ENCODE measurements at regions not wholly inside any gene's neighbourhood (a gene's known extent, or its start where the extent isn't known, plus 50 kb on each side); places are given as distances from the start of the nearest gene placed in this dataset.

DNA sequence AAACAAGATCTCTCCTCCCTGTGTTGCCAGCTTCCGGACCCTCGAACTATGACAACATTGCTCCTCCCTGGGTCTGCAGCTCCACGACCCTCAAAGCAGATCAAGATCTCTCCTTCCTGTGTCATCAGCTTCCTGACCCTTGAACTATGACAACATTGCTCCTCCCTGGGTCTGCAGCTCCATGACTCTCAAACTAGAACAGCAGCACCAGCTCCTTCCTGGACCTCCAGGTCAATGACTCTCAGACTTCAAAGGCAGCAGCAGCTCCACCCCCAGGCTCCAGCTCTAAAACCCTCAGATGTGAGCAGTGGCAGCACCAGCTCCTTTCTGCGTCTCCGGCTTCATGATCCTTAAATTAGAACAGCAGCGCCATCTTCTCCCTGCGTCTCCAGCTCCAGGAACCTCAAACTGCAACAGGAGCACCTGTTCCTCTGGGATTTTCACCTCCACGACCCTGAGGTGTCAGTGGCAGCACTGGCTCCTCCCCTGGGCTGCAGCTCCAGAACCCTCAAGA is 341.0 kb upstream of the SULF2 start (continued):
- TF ChIP-seq, protein P1, sequence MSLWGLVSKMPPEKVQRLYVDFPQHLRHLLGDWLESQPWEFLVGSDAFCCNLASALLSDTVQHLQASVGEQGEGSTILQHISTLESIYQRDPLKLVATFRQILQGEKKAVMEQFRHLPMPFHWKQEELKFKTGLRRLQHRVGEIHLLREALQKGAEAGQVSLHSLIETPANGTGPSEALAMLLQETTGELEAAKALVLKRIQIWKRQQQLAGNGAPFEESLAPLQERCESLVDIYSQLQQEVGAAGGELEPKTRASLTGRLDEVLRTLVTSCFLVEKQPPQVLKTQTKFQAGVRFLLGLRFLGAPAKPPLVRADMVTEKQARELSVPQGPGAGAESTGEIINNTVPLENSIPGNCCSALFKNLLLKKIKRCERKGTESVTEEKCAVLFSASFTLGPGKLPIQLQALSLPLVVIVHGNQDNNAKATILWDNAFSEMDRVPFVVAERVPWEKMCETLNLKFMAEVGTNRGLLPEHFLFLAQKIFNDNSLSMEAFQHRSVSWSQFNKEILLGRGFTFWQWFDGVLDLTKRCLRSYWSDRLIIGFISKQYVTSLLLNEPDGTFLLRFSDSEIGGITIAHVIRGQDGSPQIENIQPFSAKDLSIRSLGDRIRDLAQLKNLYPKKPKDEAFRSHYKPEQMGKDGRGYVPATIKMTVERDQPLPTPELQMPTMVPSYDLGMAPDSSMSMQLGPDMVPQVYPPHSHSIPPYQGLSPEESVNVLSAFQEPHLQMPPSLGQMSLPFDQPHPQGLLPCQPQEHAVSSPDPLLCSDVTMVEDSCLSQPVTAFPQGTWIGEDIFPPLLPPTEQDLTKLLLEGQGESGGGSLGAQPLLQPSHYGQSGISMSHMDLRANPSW (CRISPR knock-in tag; IDR thresholded peaks at IDR 0.05; ENCODE audit: borderline replicate concordance): no peak
- TF ChIP-seq, protein P2, sequence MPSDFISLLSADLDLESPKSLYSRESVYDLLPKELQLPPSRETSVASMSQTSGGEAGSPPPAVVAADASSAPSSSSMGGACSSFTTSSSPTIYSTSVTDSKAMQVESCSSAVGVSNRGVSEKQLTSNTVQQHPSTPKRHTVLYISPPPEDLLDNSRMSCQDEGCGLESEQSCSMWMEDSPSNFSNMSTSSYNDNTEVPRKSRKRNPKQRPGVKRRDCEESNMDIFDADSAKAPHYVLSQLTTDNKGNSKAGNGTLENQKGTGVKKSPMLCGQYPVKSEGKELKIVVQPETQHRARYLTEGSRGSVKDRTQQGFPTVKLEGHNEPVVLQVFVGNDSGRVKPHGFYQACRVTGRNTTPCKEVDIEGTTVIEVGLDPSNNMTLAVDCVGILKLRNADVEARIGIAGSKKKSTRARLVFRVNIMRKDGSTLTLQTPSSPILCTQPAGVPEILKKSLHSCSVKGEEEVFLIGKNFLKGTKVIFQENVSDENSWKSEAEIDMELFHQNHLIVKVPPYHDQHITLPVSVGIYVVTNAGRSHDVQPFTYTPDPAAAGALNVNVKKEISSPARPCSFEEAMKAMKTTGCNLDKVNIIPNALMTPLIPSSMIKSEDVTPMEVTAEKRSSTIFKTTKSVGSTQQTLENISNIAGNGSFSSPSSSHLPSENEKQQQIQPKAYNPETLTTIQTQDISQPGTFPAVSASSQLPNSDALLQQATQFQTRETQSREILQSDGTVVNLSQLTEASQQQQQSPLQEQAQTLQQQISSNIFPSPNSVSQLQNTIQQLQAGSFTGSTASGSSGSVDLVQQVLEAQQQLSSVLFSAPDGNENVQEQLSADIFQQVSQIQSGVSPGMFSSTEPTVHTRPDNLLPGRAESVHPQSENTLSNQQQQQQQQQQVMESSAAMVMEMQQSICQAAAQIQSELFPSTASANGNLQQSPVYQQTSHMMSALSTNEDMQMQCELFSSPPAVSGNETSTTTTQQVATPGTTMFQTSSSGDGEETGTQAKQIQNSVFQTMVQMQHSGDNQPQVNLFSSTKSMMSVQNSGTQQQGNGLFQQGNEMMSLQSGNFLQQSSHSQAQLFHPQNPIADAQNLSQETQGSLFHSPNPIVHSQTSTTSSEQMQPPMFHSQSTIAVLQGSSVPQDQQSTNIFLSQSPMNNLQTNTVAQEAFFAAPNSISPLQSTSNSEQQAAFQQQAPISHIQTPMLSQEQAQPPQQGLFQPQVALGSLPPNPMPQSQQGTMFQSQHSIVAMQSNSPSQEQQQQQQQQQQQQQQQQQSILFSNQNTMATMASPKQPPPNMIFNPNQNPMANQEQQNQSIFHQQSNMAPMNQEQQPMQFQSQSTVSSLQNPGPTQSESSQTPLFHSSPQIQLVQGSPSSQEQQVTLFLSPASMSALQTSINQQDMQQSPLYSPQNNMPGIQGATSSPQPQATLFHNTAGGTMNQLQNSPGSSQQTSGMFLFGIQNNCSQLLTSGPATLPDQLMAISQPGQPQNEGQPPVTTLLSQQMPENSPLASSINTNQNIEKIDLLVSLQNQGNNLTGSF (CRISPR knock-in tag; IDR thresholded peaks at IDR 0.05): no peak
- TF ChIP-seq ATAD3A (CRISPR knock-in tag; IDR thresholded peaks at IDR 0.05) (no peak), BCL6 (CRISPR knock-in tag; IDR thresholded peaks at IDR 0.05) (peak; percentile 36; the same call in 1 of the 2 replicates), ZNF737 (CRISPR knock-in tag; IDR thresholded peaks at IDR 0.05; ENCODE audit: borderline replicate concordance) (no peak), EZH2 (conservative IDR thresholded peaks at IDR 0.05; ENCODE audit: low read depth, low read length) (no peak), STAG1 (CRISPR knock-in tag; IDR thresholded peaks at IDR 0.05) (peak; percentile 53), ZNF44 (CRISPR knock-in tag; IDR thresholded peaks at IDR 0.05) (no peak), NFE2L2 (IDR thresholded peaks at IDR 0.05; ENCODE audit: low read length) (no peak), PITX1 (CRISPR knock-in tag; IDR thresholded peaks at IDR 0.05) (peak; percentile 73), ZNF530 (CRISPR knock-in tag; IDR thresholded peaks at IDR 0.05; ENCODE audit: low read depth) (no peak), CBX2 (IDR thresholded peaks at IDR 0.05; ENCODE audit: low read depth, low read length) (no peak), CBX2 (CRISPR knock-in tag; IDR thresholded peaks at IDR 0.05; ENCODE audit: low read depth) (no peak), ELF3 (CRISPR knock-in tag; IDR thresholded peaks at IDR 0.05) (peak; percentile 68), POLR2AphosphoS5 (IDR thresholded peaks at IDR 0.05; ENCODE audit: low read depth, low read length) (no peak), ZNF296 (CRISPR knock-in tag; conservative IDR thresholded peaks at IDR 0.05) (no peak), GLI4 (CRISPR knock-in tag; IDR thresholded peaks at IDR 0.05; ENCODE audit: borderline replicate concordance) (no peak), ZMAT3 (CRISPR knock-in tag; conservative IDR thresholded peaks at IDR 0.05) (no peak)
- TF ChIP-seq, protein P3, sequence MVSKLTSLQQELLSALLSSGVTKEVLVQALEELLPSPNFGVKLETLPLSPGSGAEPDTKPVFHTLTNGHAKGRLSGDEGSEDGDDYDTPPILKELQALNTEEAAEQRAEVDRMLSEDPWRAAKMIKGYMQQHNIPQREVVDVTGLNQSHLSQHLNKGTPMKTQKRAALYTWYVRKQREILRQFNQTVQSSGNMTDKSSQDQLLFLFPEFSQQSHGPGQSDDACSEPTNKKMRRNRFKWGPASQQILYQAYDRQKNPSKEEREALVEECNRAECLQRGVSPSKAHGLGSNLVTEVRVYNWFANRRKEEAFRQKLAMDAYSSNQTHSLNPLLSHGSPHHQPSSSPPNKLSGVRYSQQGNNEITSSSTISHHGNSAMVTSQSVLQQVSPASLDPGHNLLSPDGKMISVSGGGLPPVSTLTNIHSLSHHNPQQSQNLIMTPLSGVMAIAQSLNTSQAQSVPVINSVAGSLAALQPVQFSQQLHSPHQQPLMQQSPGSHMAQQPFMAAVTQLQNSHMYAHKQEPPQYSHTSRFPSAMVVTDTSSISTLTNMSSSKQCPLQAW (CRISPR knock-in tag; IDR thresholded peaks at IDR 0.05): peak; percentile 50; the same call in 1 of the 2 replicates
- TF ChIP-seq, protein P4, sequence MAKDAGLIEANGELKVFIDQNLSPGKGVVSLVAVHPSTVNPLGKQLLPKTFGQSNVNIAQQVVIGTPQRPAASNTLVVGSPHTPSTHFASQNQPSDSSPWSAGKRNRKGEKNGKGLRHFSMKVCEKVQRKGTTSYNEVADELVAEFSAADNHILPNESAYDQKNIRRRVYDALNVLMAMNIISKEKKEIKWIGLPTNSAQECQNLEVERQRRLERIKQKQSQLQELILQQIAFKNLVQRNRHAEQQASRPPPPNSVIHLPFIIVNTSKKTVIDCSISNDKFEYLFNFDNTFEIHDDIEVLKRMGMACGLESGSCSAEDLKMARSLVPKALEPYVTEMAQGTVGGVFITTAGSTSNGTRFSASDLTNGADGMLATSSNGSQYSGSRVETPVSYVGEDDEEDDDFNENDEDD (CRISPR knock-in tag; IDR thresholded peaks at IDR 0.05; ENCODE audit: borderline replicate concordance): 0 out of 2 replicates have a peak, but pooled peaks have one; percentile 14
